ENCODE measurements at regions not wholly inside any gene's neighbourhood (a gene's known extent, or its start where the extent isn't known, plus 50 kb on each side); places are given as distances from the start of the nearest gene placed in this dataset.

DNA sequence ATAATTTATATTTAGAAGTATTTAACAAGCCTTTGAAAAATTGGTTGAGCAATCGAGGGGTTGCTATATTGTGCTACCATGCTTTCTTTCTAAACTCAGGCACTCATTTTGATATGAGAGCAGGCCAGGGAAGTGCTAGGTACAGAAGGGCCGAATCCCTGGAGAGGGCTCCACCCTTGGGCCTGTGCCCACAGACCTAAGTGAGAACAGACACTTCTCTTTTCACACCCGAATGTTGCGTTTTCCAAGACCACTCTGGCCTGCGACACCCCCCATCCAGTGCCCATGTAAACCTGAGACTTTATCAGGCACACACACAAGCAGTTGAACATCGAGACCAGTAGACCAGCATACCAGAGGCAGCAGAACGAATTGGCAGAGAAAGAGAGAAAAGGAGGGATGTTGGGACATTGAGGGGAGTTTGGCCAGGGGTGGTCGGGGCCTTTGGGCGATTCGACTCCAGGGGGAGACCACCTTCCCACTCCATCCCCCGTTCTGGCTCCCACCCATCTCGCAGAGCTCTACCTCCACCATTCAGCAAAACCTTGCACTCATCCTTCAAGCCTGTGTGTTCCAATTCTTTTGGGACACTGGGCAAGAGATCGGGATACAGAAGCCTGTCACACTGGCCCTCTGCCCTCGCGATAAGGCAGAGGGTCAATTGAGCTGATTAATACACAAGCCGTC is 134.8 kb downstream of the FBXO4 start:
- peaks cover 0 to under 1% (median 0%) of the 10 kb centered on the region in 4 donors for H3K27me3 ChIP-seq (ENCODE audit: control insufficient read depth in 4 of 4, insufficient read depth in 4 of 4, low read length in 3 of 4)
- WGBS = 88% methylated on average over 16 of the region's 16 CpGs
- H3K4me1 ChIP-seq (ENCODE audit: control insufficient read depth in 4 of 4, insufficient read depth in 4 of 4, low read length in 3 of 4) = no peaks in the 10 kb centered on the region
- DNase-seq (ENCODE audit: low spot score) = no peak
- H3K9me3 ChIP-seq (ENCODE audit: control insufficient read depth in 4 of 4, low read length in 3 of 4) = no peaks in the 10 kb centered on the region
- TF ChIP-seq JUND (IDR thresholded peaks at IDR 0.05) (no peak), ATF3 (IDR thresholded peaks at IDR 0.05) (no peak), HNF4A (conservative IDR thresholded peaks at IDR 0.05) (no peak), RAD21 (IDR thresholded peaks at IDR 0.05) (no peak), TAF1 (conservative IDR thresholded peaks at IDR 0.05) (no peak), FOXA2 (IDR thresholded peaks at IDR 0.05) (no peak), RXRA (IDR thresholded peaks at IDR 0.05) (no peak), EGR1 (IDR thresholded peaks at IDR 0.05; ENCODE audit: low read depth in 2 of 2) (no peak), ZBTB33 (IDR thresholded peaks at IDR 0.05) (no peak), YY1 (IDR thresholded peaks at IDR 0.05) (no peak), GABPA (IDR thresholded peaks at IDR 0.05 in 1 of 2, conservative IDR thresholded peaks at IDR 0.05 in 1 of 2) (no peak), HNF4G (IDR thresholded peaks at IDR 0.05) (no peak), FOXA1 (IDR thresholded peaks at IDR 0.05) (no peak), SP1 (IDR thresholded peaks at IDR 0.05) (no peak), NR2F2 (IDR thresholded peaks at IDR 0.05) (no peak), REST (IDR thresholded peaks at IDR 0.05) (no peak)
- TF ChIP-seq, protein P1, sequence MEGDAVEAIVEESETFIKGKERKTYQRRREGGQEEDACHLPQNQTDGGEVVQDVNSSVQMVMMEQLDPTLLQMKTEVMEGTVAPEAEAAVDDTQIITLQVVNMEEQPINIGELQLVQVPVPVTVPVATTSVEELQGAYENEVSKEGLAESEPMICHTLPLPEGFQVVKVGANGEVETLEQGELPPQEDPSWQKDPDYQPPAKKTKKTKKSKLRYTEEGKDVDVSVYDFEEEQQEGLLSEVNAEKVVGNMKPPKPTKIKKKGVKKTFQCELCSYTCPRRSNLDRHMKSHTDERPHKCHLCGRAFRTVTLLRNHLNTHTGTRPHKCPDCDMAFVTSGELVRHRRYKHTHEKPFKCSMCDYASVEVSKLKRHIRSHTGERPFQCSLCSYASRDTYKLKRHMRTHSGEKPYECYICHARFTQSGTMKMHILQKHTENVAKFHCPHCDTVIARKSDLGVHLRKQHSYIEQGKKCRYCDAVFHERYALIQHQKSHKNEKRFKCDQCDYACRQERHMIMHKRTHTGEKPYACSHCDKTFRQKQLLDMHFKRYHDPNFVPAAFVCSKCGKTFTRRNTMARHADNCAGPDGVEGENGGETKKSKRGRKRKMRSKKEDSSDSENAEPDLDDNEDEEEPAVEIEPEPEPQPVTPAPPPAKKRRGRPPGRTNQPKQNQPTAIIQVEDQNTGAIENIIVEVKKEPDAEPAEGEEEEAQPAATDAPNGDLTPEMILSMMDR (IDR thresholded peaks at IDR 0.05; ENCODE audit: low read depth, low read length, missing input control) = no peak
- TF ChIP-seq, protein P2, sequence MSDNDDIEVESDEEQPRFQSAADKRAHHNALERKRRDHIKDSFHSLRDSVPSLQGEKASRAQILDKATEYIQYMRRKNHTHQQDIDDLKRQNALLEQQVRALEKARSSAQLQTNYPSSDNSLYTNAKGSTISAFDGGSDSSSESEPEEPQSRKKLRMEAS (IDR thresholded peaks at IDR 0.05) = no peak
- H3K4me3 ChIP-seq (ENCODE audit: low read depth in 1 of 3, low read length in 3 of 3) = no peak overlapping the region
- no peaks in the 10 kb centered on the region for H3K36me3 ChIP-seq (ENCODE audit: control insufficient read depth in 4 of 4, insufficient read depth in 3 of 4, low read depth in 1 of 4, low read length in 3 of 4)
- no peak overlapping the region for H3K9ac ChIP-seq (ENCODE audit: low read depth in 1 of 2, low read length in 2 of 2)
- no peak overlapping the region for H3K27ac ChIP-seq (ENCODE audit: low read depth in 1 of 2, low read length in 2 of 2)

All from liver (tissue), 8 donors.